ENCODE measurements at regions not wholly inside any gene's neighbourhood (a gene's known extent, or its start where the extent isn't known, plus 50 kb on each side); places are given as distances from the start of the nearest gene placed in this dataset.

GRCh38 chr18:60259052-60259681 is 113.4 kb downstream of the MC4R start:
- Histone ChIP-seq H3K4me3 (ENCODE audit: insufficient read depth in 1 of 2, low read depth in 1 of 2, low read length in 2 of 2) (no peak overlapping the region), H3K4ac (ENCODE audit: low read depth in 1 of 2, low read length in 2 of 2) (no peak overlapping the region), H3K27me3 (ENCODE audit: control insufficient read depth in 1 of 2, insufficient read depth in 1 of 2, low read length in 2 of 2) (no peaks in the 10 kb centered on the region), H2BK12ac (ENCODE audit: low read length in 2 of 2) (no peak overlapping the region), H2AK5ac (ENCODE audit: low read length, severe bottlenecking) (no peak overlapping the region), H2BK15ac (ENCODE audit: low read depth, poor library complexity, severe bottlenecking) (no peak overlapping the region), H4K91ac (ENCODE audit: low read length) (no peak overlapping the region), H3K36me3 (ENCODE audit: control insufficient read depth in 1 of 2, insufficient read depth in 2 of 2, low read depth in 1 of 2, low read length in 2 of 2) (no peaks in the 10 kb centered on the region), H3K9me3 (ENCODE audit: control insufficient read depth, low read length) (no peaks in the 10 kb centered on the region), H2BK5ac (ENCODE audit: low read depth, low read length, poor library complexity, severe bottlenecking) (no peak overlapping the region), H3K79me1 (replicated peaks; ENCODE audit: low read length, poor library complexity, severe bottlenecking) (no peaks in the 10 kb centered on the region), H3K4me1 (ENCODE audit: control insufficient read depth, insufficient read depth, low read depth, low read length) (no peaks in the 10 kb centered on the region), H3K23ac (ENCODE audit: low read length in 2 of 2) (no peak overlapping the region), H3K14ac (ENCODE audit: low read length in 2 of 2) (no peak overlapping the region), H3K27ac (ENCODE audit: low read length, poor library complexity, severe bottlenecking) (no peak overlapping the region), H3K4me2 (ENCODE audit: low read length, poor library complexity, severe bottlenecking) (no peak overlapping the region), H3K9ac (ENCODE audit: low read length) (no peak overlapping the region), H2AFZ (ENCODE audit: low read depth, low read length) (no peak overlapping the region), H2BK120ac (ENCODE audit: low read depth, low read length) (no peak overlapping the region), H3K18ac (ENCODE audit: low read depth in 1 of 2, low read length in 2 of 2) (no peak overlapping the region), H4K8ac (ENCODE audit: low read length) (no peak overlapping the region)
- 55% methylated on average over 5 of the region's 6 CpGs for WGBS
- peak; percentile 69 for DNase-seq

DNA sequence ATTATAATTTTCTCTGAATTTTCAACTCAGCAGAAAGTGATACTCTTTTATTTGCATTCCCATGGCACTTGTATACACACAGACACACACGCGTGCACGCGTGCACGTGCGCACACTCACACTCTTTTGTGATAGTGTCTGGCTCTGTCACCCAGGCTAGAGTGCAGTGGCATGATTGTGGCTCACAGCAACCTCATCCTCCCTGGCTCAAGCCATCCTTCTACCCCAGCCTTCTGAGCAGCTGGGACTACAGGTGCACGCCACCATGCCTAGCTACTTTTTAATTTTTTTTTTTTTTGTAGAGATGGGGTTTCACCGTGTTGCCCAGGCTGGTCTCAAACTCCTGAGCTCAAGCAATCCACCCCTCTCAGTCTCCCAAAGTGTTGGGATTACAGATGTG is 123.2 kb downstream of the MC4R start:
- Histone ChIP-seq H3K27me3 (ENCODE audit: control insufficient read depth in 1 of 2, insufficient read depth in 1 of 2, low read length in 2 of 2) (no peaks in the 10 kb centered on the region), H3K9ac (ENCODE audit: low read length) (no peak overlapping the region), H3K27ac (ENCODE audit: low read length, poor library complexity, severe bottlenecking) (no peak overlapping the region), H3K36me3 (ENCODE audit: control insufficient read depth in 1 of 2, insufficient read depth in 2 of 2, low read depth in 1 of 2, low read length in 2 of 2) (no peaks in the 10 kb centered on the region), H3K18ac (ENCODE audit: low read depth in 1 of 2, low read length in 2 of 2) (no peak overlapping the region), H2AK5ac (ENCODE audit: low read length, severe bottlenecking) (no peak overlapping the region), H3K9me3 (ENCODE audit: control insufficient read depth, low read length) (no peaks in the 10 kb centered on the region), H3K23ac (ENCODE audit: low read length in 2 of 2) (no peak overlapping the region), H3K14ac (ENCODE audit: low read length in 2 of 2) (no peak overlapping the region), H2BK15ac (ENCODE audit: low read depth, poor library complexity, severe bottlenecking) (no peak overlapping the region), H2BK12ac (ENCODE audit: low read length in 2 of 2) (no peak overlapping the region), H3K79me1 (replicated peaks; ENCODE audit: low read length, poor library complexity, severe bottlenecking) (no peaks in the 10 kb centered on the region), H2BK5ac (ENCODE audit: low read depth, low read length, poor library complexity, severe bottlenecking) (no peak overlapping the region), H3K4me1 (ENCODE audit: control insufficient read depth, insufficient read depth, low read depth, low read length) (no peaks in the 10 kb centered on the region), H3K4ac (ENCODE audit: low read depth in 1 of 2, low read length in 2 of 2) (no peak overlapping the region), H4K8ac (ENCODE audit: low read length) (no peak overlapping the region), H2BK120ac (ENCODE audit: low read depth, low read length) (no peak overlapping the region), H2AFZ (ENCODE audit: low read depth, low read length) (no peak overlapping the region), H4K91ac (ENCODE audit: low read length) (no peak overlapping the region), H3K4me3 (ENCODE audit: insufficient read depth in 1 of 2, low read depth in 1 of 2, low read length in 2 of 2) (no peak overlapping the region), H3K4me2 (ENCODE audit: low read length, poor library complexity, severe bottlenecking) (no peak overlapping the region)
- no peak for DNase-seq
- WGBS: 94% methylated on average over 7 of the region's 8 CpGs

- Histone ChIP-seq H2AK5ac (ENCODE audit: low read length, severe bottlenecking) (no peak overlapping the region), H4K91ac (ENCODE audit: low read length) (no peak overlapping the region), H3K4me2 (ENCODE audit: low read length, poor library complexity, severe bottlenecking) (no peak overlapping the region), H3K14ac (ENCODE audit: low read length in 2 of 2) (no peak overlapping the region), H2BK12ac (ENCODE audit: low read length in 2 of 2) (no peak overlapping the region), H3K79me1 (replicated peaks; ENCODE audit: low read length, poor library complexity, severe bottlenecking) (no peaks in the 10 kb centered on the region), H3K23ac (ENCODE audit: low read length in 2 of 2) (no peak overlapping the region), H3K36me3 (ENCODE audit: control insufficient read depth in 1 of 2, insufficient read depth in 2 of 2, low read depth in 1 of 2, low read length in 2 of 2) (no peaks in the 10 kb centered on the region), H2BK120ac (ENCODE audit: low read depth, low read length) (no peak overlapping the region), H3K4me3 (ENCODE audit: insufficient read depth in 1 of 2, low read depth in 1 of 2, low read length in 2 of 2) (no peak overlapping the region), H3K9me3 (ENCODE audit: control insufficient read depth, low read length) (no peaks in the 10 kb centered on the region), H2BK5ac (ENCODE audit: low read depth, low read length, poor library complexity, severe bottlenecking) (no peak overlapping the region), H3K18ac (ENCODE audit: low read depth in 1 of 2, low read length in 2 of 2) (no peak overlapping the region), H4K8ac (ENCODE audit: low read length) (no peak overlapping the region), H3K27me3 (ENCODE audit: control insufficient read depth in 1 of 2, insufficient read depth in 1 of 2, low read length in 2 of 2) (no peaks in the 10 kb centered on the region), H2BK15ac (ENCODE audit: low read depth, poor library complexity, severe bottlenecking) (no peak overlapping the region), H2AFZ (ENCODE audit: low read depth, low read length) (no peak overlapping the region), H3K4me1 (ENCODE audit: control insufficient read depth, insufficient read depth, low read depth, low read length) (no peaks in the 10 kb centered on the region), H3K9ac (ENCODE audit: low read length) (no peak overlapping the region), H3K4ac (ENCODE audit: low read depth in 1 of 2, low read length in 2 of 2) (no peak overlapping the region), H3K27ac (ENCODE audit: low read length, poor library complexity, severe bottlenecking) (no peak overlapping the region)
- 93% methylated on average over 2 of the region's 2 CpGs for WGBS
- no peak for DNase-seq
Observed at GRCh38 chr18:60248336-60249330, 123.9 kb downstream of the MC4R start.

DNA sequence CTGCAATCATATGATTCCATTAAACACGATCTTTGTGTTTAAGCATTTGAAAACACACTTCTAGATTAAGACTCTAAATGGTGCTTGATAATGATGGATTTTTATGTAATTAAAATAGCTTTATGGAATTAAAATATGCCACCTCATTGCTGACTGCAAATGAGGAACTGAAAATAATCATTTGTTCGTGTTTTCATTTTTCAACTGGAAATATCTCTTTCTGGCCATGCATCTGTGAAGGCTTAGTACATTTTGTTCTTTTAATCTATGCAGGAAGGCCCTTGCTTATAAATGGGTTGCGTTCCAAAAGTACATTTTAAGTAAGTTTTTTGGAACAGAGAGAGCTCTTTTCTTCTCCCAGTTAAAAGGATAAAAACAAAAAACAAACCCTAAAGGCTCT is 125.5 kb downstream of the MC4R start:
- WGBS: 96% methylated on average over 2 of the region's 3 CpGs
- H3K9me3 ChIP-seq (ENCODE audit: control insufficient read depth, low read length): no peaks in the 10 kb centered on the region
- H2BK5ac ChIP-seq (ENCODE audit: low read depth, low read length, poor library complexity, severe bottlenecking): no peak overlapping the region
- H2BK120ac ChIP-seq (ENCODE audit: low read depth, low read length): no peak overlapping the region
- no peak overlapping the region for H3K14ac ChIP-seq (ENCODE audit: low read length in 2 of 2)
- H2BK12ac ChIP-seq (ENCODE audit: low read length in 2 of 2): no peak overlapping the region
- no peak overlapping the region for H3K27ac ChIP-seq (ENCODE audit: low read length, poor library complexity, severe bottlenecking)
- H4K91ac ChIP-seq (ENCODE audit: low read length): no peak overlapping the region
- DNase-seq: no peak
- no peaks in the 10 kb centered on the region for H3K79me1 ChIP-seq (replicated peaks; ENCODE audit: low read length, poor library complexity, severe bottlenecking)
- H2AK5ac ChIP-seq (ENCODE audit: low read length, severe bottlenecking): no peak overlapping the region
- H2BK15ac ChIP-seq (ENCODE audit: low read depth, poor library complexity, severe bottlenecking): no peak overlapping the region
- H3K4me2 ChIP-seq (ENCODE audit: low read length, poor library complexity, severe bottlenecking): no peak overlapping the region
- no peaks in the 10 kb centered on the region for H3K4me1 ChIP-seq (ENCODE audit: control insufficient read depth, insufficient read depth, low read depth, low read length)
- H3K4ac ChIP-seq (ENCODE audit: low read depth in 1 of 2, low read length in 2 of 2): no peak overlapping the region
- no peak overlapping the region for H3K23ac ChIP-seq (ENCODE audit: low read length in 2 of 2)
- H2AFZ ChIP-seq (ENCODE audit: low read depth, low read length): no peak overlapping the region
- H3K9ac ChIP-seq (ENCODE audit: low read length): no peak overlapping the region
- no peak overlapping the region for H3K18ac ChIP-seq (ENCODE audit: low read depth in 1 of 2, low read length in 2 of 2)
- no peaks in the 10 kb centered on the region for H3K27me3 ChIP-seq (ENCODE audit: control insufficient read depth in 1 of 2, insufficient read depth in 1 of 2, low read length in 2 of 2)
- H3K36me3 ChIP-seq (ENCODE audit: control insufficient read depth in 1 of 2, insufficient read depth in 2 of 2, low read depth in 1 of 2, low read length in 2 of 2): no peaks in the 10 kb centered on the region
- no peak overlapping the region for H3K4me3 ChIP-seq (ENCODE audit: insufficient read depth in 1 of 2, low read depth in 1 of 2, low read length in 2 of 2)
- no peak overlapping the region for H4K8ac ChIP-seq (ENCODE audit: low read length)

Measured in mesenchymal stem cell (in vitro differentiated cells and primary cell).